ENCODE measurements at regions not wholly inside any gene's neighbourhood (a gene's known extent, or its start where the extent isn't known, plus 50 kb on each side); places are given as distances from the start of the nearest gene placed in this dataset.
"Not testable (repeated sequence)": the region's sequence is repeated elsewhere in the genome, so short reads cannot be mapped to it uniquely, and the experiment has no call there.

DNA sequence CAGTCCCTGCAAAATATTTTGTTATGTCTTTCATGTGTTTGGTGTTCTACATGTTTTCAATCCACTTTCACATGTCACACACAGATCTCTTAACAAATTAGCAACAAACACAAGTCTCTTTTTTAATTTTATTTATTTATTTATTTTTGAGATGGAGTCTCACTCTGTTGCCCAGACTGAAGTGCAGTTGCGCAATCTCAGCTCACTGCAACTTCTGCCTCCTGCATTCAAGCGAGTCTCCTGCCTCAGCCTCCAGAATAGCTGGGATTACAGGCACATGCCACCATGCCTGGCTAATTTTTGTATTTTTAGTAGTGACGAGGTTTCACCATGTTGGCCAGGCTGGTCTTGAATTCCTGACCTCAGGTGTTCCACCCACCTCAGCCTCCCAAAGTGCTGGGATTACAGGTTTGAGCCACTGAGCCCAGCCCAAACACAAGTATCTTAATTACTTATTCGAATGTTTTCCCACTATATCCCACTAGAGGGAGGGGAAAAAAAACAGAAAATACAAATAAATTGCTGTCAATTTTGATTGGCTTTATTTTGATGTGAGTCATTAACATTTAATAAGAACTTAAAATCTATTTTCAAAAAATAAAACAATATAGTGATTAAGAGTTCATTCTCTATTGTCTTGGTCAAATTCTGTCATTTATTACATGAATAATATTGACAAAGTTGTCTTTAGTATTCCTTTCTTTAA is 1641.0 kb upstream of the CELF4 start:
- TF ChIP-seq, protein P1, sequence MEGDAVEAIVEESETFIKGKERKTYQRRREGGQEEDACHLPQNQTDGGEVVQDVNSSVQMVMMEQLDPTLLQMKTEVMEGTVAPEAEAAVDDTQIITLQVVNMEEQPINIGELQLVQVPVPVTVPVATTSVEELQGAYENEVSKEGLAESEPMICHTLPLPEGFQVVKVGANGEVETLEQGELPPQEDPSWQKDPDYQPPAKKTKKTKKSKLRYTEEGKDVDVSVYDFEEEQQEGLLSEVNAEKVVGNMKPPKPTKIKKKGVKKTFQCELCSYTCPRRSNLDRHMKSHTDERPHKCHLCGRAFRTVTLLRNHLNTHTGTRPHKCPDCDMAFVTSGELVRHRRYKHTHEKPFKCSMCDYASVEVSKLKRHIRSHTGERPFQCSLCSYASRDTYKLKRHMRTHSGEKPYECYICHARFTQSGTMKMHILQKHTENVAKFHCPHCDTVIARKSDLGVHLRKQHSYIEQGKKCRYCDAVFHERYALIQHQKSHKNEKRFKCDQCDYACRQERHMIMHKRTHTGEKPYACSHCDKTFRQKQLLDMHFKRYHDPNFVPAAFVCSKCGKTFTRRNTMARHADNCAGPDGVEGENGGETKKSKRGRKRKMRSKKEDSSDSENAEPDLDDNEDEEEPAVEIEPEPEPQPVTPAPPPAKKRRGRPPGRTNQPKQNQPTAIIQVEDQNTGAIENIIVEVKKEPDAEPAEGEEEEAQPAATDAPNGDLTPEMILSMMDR (IDR thresholded peaks at IDR 0.05): peak; percentile 35
- not testable (repeated sequence) for TF ChIP-seq EZH2 (IDR thresholded peaks at IDR 0.05)
